Nephron (organoid): ENCODE measurements at regions not wholly inside any gene's neighbourhood (a gene's known extent, or its start where the extent isn't known, plus 50 kb on each side); places are given as distances from the start of the nearest gene placed in this dataset.

Source experiments
- H3K27ac Mint-ChIP-seq, 3 experiments: 2 replicates each; pipeline ENCODE4 v1.8.0; 2020; ENCODE audit warnings: mixed read lengths in 3 of 3, mild to moderate bottlenecking in 2 of 3, moderate library complexity in 1 of 3
- H3K27me3 Mint-ChIP-seq: 2 replicates; pipeline ENCODE4 v1.8.0; 2021; ENCODE audit warnings: low read depth, mild to moderate bottlenecking, moderate library complexity, mixed read lengths
- H3K36me3 Mint-ChIP-seq: 2 replicates; pipeline ENCODE4 v1.8.0; 2020; ENCODE audit warnings: low read depth, mixed read lengths
- H3K4me1 Mint-ChIP-seq: 2 replicates; pipeline ENCODE4 v1.8.0; 2020; ENCODE audit warnings: mixed read lengths
- H3K4me3 Mint-ChIP-seq, 3 experiments: 2 replicates each; pipeline ENCODE4 v1.8.0; 2020; ENCODE audit warnings: mild to moderate bottlenecking in 3 of 3, mixed read lengths in 3 of 3, moderate library complexity in 2 of 3
- H3K9me3 Mint-ChIP-seq: 2 replicates; pipeline ENCODE4 v1.8.0; 2020; ENCODE audit warnings: mixed read lengths
- CTCF ChIP-seq, 3 experiments: fragments of 200-600 bp; sonication (generic); IDR thresholded peaks; one replicate each; pipeline ENCODE4 v1.5.0; 2021; ENCODE audit warnings: antibody characterized with exemption in 3 of 3; ENCODE audit not compliant: unreplicated experiment in 3 of 3

- H3K4me1 Mint-ChIP-seq, result peaks cover 19% of the 10 kb centered on the region
- no peaks in the 10 kb centered on the region for H3K36me3 Mint-ChIP-seq
- no peaks in the 10 kb centered on the region for H3K9me3 Mint-ChIP-seq
- H3K4me3 Mint-ChIP-seq, result no peak overlapping the region
- H3K27me3 Mint-ChIP-seq, result peaks cover 15% of the 10 kb centered on the region
- no peak for TF ChIP-seq CTCF (IDR thresholded peaks at IDR 0.05; ENCODE audit: unreplicated experiment in 3 of 3)
- H3K27ac Mint-ChIP-seq, result no peak overlapping the region
Observed at GRCh38 chr20:60116128-60116909, 158.1 kb downstream of the CDH26 start.

GRCh38 chr20:60117065-60117464 is 158.8 kb downstream of the CDH26 start:
- no peak for TF ChIP-seq CTCF (IDR thresholded peaks at IDR 0.05; ENCODE audit: unreplicated experiment in 3 of 3)
- peak overlapping the region in 1 of 3 experiments; percentile 2 for H3K4me3 Mint-ChIP-seq
- no peaks in the 10 kb centered on the region for H3K36me3 Mint-ChIP-seq
- H3K9me3 Mint-ChIP-seq, result no peaks in the 10 kb centered on the region
- peaks cover 19% of the 10 kb centered on the region for H3K27me3 Mint-ChIP-seq
- H3K4me1 Mint-ChIP-seq, result peaks cover 19% of the 10 kb centered on the region
- peak overlapping the region in 1 of 3 experiments; percentile 61 for H3K27ac Mint-ChIP-seq

GRCh38 chr20:60121903-60122302 is 163.7 kb downstream of the CDH26 start:
- H3K4me3 Mint-ChIP-seq, result no peak overlapping the region
- H3K27me3 Mint-ChIP-seq, result peaks cover 34% of the 10 kb centered on the region
- no peak for TF ChIP-seq CTCF (IDR thresholded peaks at IDR 0.05; ENCODE audit: unreplicated experiment in 3 of 3)
- no peaks in the 10 kb centered on the region for H3K9me3 Mint-ChIP-seq
- no peaks in the 10 kb centered on the region for H3K36me3 Mint-ChIP-seq
- peaks cover 17% of the 10 kb centered on the region for H3K4me1 Mint-ChIP-seq
- no peak overlapping the region for H3K27ac Mint-ChIP-seq

GRCh38 chr20:60122671-60123070 is 164.4 kb downstream of the CDH26 start:
- H3K9me3 Mint-ChIP-seq, result no peaks in the 10 kb centered on the region

GRCh38 chr20:60123096-60123495 is 164.9 kb downstream of the CDH26 start:
- no peaks in the 10 kb centered on the region for H3K36me3 Mint-ChIP-seq
- no peak overlapping the region for H3K27ac Mint-ChIP-seq
- no peaks in the 10 kb centered on the region for H3K9me3 Mint-ChIP-seq
- no peak overlapping the region for H3K4me3 Mint-ChIP-seq
- TF ChIP-seq CTCF (IDR thresholded peaks at IDR 0.05; ENCODE audit: unreplicated experiment in 3 of 3), result no peak
- peaks cover 8% of the 10 kb centered on the region for H3K4me1 Mint-ChIP-seq
- H3K27me3 Mint-ChIP-seq, result peaks cover 34% of the 10 kb centered on the region

More at GRCh38 chr20:60122671-60123070, 164.4 kb downstream of the CDH26 start:
- H3K4me3 Mint-ChIP-seq, result no peak overlapping the region
- H3K27me3 Mint-ChIP-seq, result peaks cover 34% of the 10 kb centered on the region
- peaks cover 11% of the 10 kb centered on the region for H3K4me1 Mint-ChIP-seq
- no peak overlapping the region for H3K27ac Mint-ChIP-seq
- TF ChIP-seq CTCF (IDR thresholded peaks at IDR 0.05; ENCODE audit: unreplicated experiment in 3 of 3), result no peak
- H3K36me3 Mint-ChIP-seq, result no peaks in the 10 kb centered on the region

- Mint-ChIP-seq H3K27me3 (peaks cover 31% of the 10 kb centered on the region), H3K9me3 (no peaks in the 10 kb centered on the region), H3K27ac (no peak overlapping the region), H3K4me3 (no peak overlapping the region), H3K4me1 (peaks cover 2% of the 10 kb centered on the region), H3K36me3 (no peaks in the 10 kb centered on the region)
- no peak for TF ChIP-seq CTCF (IDR thresholded peaks at IDR 0.05; ENCODE audit: unreplicated experiment in 3 of 3)
Observed at GRCh38 chr20:60123652-60124051, 165.4 kb downstream of the CDH26 start.
